Activated naive CD4-positive, alpha-beta T cell treated with anti-CD3 and anti-CD28 coated beads, Interleukin-2, amount 50 U/mL, for 16 hours (primary cell): ENCODE measurements at regions not wholly inside any gene's neighbourhood (a gene's known extent, or its start where the extent isn't known, plus 50 kb on each side); places are given as distances from the start of the nearest gene placed in this dataset.

Source experiments
- DNase-seq: peaks from one replicate; pipeline ENCODE4 v3.0.0-alpha.2; 2020

DNA sequence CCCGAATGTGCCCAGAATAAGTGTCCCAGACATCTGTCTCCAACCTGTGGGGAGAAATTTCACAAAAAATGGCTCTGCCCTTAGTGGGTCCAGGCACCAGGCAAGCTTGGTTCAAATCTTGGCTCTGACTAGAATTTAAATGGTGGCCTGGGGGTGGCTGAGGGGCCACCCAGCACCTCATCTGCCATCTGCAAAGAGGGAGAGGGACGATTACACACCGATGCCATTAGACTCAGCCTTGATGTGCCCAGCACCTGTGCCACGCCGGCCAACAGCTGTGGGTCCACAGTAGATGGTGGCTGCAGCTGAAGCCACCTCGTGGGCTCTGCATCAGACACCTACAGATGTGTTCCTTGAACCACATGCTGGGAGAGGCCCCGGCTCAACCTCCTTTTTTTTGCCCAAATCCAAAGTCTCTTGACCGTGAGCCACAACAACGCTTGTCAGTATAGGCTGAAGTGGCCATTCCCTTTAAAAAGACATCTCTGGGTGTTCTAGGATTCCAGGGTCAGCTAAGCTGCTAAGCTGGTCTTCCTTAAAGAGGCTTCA is 222.0 kb upstream of the RAB6C start:
- no peak for DNase-seq

DNA sequence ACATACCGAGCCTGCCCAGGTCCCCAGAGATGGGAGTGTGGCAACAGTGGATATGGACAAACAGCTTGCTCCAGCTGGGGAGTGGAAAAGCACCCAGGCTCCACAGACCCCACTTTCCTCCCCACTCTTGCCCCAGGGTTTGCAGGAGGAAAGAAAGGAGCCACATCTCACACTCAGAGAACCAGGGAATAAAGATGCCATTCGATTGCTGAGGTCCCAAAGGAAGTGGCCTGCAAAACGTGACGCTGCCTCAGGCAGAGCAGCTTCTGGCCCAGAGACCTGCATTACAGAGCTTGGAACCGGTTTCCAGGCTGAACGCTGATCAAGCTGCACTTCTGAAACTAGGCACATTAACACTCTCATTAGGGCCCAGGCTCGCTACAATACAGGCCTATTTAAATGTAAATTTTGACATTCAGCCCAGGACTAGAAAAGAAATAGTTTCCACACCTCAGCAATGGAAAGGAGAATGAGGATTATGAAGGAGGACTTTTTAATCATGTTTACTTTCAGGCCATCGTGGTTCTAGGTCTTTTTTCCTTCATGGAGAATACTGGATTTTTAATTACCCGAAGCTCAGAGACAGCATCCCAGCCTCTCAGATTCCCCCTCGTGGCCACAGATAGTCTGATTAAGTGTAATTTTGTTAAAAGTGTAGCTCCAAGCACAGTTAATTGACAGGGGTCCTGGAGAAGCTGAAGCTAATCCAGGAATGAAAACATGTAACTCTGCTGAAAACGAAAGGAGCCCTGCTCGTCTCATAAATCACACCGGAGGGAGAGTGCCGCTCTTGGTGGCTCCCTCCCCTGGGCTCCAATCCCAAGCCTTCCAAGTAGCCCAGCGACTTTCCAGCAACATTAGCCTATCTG is 221.3 kb upstream of the RAB6C start:
- DNase-seq: no peak

- no peak for DNase-seq
These were observed 220.5 kb upstream of the RAB6C start for GRCh38 chr2:129758784-129759471.

DNA sequence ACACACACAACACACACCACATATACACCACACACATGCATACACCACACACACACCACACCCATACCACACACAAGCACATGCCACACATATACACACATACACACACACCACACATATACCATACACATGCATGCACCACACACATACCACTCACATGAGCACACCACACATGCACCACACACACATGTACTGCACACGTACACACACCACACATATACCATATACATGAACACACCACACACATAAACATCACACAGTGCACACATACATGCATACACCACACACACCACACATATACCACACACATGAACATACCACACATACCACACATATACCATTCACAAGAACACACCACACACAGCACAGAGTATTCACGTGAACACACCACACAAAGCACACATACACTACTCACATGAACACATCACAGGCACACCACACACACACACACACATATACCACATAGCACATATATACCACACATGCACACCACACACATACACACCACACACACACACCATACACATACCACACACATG is 219.9 kb upstream of the RAB6C start:
- no peak for DNase-seq

- DNase-seq: no peak
These were observed 218.8 kb upstream of the RAB6C start for GRCh38 chr2:129760669-129761068.

DNA sequence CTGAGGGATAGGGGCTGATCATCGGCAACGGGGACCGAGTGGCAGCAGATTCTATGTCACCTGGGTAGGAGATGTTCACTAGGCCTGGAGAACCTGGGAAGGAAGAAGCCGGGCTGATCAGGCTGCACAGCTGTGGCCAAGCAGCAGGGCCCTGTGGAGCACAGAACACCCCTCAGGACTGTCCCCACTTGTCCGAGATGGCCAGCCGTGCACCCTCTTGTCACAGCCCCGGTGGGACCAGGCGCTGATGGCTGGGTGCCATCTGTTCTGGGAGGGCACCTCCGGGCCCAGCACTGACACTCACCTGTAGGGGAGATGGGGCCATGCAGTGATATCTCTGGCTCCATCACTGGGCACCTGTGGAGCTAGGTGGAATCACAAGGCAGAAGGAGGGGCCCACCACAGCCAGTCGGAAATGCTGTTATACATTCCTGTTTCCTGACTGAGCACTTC is 217.9 kb upstream of the RAB6C start:
- DNase-seq: no peak

- no peak for DNase-seq
These were observed 216.9 kb upstream of the RAB6C start for GRCh38 chr2:129762386-129763189.

GRCh38 chr2:129763190-129763846 is 216.1 kb upstream of the RAB6C start:
- DNase-seq: no peak

GRCh38 chr2:129763966-129764365 is 215.5 kb upstream of the RAB6C start:
- DNase-seq: no peak

DNA sequence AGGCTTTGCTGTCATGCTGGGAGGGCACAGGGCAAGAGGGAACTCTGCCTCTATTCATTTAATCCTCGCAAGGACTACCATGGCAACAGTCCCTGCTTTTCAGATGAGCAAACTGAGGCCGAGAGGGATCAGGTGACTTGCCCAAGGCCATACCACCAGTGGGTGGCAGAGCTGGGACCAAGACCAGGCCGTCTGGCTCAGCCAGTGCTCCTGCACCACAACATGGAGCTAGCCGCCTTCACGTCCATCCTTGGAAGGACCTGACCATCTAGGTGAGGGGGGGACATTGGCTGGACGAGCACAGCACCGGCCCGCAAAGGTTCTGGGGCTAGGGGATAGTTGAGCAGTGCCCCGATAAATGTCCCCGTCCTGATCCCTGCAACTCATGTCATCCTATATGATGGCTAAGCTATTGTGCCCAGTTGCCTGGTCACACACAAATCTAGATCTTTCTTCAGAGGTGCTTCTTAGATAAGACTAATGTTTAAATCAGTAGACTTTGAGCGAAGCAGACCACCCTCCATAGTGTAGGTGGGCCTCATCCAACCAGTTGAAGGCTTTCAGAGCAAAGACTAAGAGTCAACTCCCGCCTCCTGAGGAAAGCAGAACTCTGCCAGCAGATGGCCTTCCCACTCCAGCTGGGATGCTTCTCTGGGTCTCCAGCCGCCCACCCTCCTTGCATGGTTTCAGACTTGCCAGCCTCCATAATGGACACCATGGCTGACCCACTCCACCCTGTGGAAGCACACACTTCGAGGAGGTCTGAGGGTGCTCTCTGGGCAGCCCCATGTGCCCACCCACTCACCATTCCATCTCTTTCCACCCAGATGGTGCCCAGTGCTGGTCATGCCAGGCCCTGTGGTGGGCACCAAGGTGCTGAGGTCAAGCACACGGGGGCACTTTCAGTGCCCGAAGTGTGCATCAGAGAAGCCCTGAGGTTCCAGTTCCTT is 214.8 kb upstream of the RAB6C start:
- no peak for DNase-seq

DNA sequence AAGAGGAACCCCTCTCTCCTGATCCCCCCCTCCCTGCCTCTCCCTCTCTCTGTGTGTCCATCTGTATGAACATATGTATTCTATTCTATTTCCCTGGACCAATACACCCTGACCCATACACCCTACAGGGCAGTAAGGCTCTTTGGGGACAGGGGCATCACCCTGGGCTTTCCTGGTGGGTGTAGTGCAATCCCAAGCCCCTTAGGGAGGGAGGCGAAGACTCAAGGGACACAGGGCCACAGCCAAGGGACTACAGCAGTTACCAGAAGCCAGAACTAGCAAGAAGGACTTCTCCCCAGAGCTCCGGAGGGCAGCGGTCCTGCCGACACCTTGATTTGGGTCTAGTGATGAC is 214.2 kb upstream of the RAB6C start:
- DNase-seq: no peak

GRCh38 chr2:129765678-129766351 is 213.7 kb upstream of the RAB6C start:
- no peak for DNase-seq

- no peak for DNase-seq
These were observed 213.0 kb upstream of the RAB6C start for GRCh38 chr2:129766374-129766993.

- DNase-seq: no peak
These were observed 212.0 kb upstream of the RAB6C start for GRCh38 chr2:129767346-129768035.

DNA sequence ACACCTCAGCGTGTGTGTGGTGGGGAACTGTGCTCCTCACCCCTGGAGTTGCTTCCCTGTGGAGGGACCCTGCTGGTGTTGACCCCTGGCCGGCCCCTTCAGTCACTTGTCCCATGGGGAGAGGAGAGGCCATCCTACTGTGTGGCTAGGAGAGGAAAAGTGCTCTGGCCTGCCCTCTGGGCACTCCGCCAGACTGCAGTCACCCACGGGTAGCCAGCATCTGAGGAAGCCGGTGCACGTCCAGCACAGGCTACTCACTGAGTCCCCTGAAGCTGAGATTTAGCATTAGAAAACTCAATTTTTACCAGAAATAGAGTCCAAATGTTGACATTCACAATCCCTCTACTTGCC is 211.5 kb upstream of the RAB6C start:
- no peak for DNase-seq

DNA sequence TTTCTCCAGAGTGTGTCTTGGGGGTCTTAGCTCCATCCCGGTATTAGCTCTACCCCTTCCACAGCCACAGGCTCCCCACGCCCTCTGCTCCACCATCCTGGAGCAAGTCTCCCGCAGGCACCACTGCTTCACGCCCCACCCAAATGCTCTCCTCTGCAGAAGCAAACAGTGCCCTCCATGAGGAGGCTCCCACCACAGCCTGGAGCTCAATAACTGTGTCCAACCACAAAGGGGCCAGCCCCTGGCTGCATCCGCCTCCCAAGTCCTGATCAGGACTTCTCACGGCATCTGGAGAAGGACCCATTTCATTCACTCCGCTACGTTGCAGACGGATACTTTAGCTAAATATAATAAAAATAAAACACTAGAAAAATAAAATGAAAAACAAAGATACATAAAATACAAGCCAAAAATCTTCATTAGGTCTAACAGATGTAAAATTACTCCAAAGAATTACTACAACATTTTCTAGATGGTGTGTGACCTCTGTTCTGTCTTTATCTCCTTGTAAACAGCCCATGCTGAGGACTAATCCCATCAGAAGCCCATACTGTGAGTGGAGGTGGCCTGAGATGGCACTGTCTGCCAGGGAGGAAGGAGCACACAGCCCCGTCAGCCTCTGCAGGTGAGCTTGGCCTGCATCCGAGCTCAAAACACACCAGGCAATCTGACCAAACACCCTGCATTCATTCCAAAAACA is 210.8 kb upstream of the RAB6C start:
- no peak for DNase-seq

GRCh38 chr2:129769185-129769991 is 210.1 kb upstream of the RAB6C start:
- DNase-seq: no peak
